ENCODE measurements at regions not wholly inside any gene's neighbourhood (a gene's known extent, or its start where the extent isn't known, plus 50 kb on each side); places are given as distances from the start of the nearest gene placed in this dataset.
A peak's percentile ranks its signal among the peaks of the same experiment; 100 is the strongest.

DNA sequence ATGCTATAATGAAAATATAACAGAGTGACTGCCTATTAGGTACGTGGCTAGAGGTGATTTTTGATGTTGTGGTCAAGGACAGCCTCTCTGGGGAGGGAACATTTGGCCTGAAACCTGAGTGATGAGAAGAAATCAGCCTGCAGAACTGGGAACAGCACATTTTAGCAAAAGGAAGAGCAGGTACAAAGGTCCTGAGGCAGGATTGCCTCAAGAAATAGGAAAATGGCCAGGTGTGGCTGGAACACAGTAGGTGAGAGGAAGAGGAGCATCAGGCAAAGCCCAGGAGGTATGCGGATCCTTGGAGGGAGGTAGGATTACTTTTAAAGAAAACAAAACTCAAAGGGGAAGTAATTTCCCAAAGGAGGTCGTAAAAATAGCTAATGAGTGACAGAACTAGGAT lies 582.9 kb downstream of the MED13L start:
- Histone ChIP-seq H3K9me3 (replicated peaks in 1 of 11) (no peaks in the 10 kb centered on the region), H3K27me3 (no peaks in the 10 kb centered on the region), H3K9ac (no peak overlapping the region), H3K4me2 (no peak overlapping the region), H3K27ac (no peak overlapping the region), H3K36me3 (no peaks in the 10 kb centered on the region), H4K20me1 (no peaks in the 10 kb centered on the region), H3K4me3 (no peak overlapping the region), H3K4me1 (no peaks in the 10 kb centered on the region)
- no peak for TF ChIP-seq Cebpa-rat (IDR thresholded peaks at IDR 0.05)

DNA sequence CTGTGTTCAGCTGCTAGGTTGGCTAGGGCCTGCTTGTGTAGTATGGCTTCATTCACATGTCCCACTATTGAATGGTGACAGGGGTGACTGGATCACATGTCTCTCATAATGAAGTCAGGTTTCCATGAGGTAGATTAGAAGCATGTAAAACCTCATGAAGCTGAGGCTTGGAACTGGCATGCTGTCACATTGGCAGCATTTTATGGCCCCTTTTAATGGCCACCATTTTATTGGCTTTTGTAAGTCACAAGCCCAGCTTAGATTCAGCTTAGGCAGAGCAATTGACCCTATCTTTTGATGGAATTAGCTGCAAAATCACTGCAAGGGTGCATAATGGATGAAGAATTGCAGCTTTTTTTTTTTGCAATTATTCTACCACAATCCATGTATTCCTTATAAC lies 583.5 kb downstream of the MED13L start:
- Histone ChIP-seq H3K4me2 (no peak overlapping the region), H3K9me3 (replicated peaks in 1 of 11) (no peaks in the 10 kb centered on the region), H3K4me1 (no peaks in the 10 kb centered on the region), H4K20me1 (no peaks in the 10 kb centered on the region), H3K27ac (no peak overlapping the region), H3K36me3 (no peaks in the 10 kb centered on the region), H3K4me3 (no peak overlapping the region), H3K9ac (no peak overlapping the region), H3K27me3 (no peaks in the 10 kb centered on the region)
- TF ChIP-seq Cebpa-rat (IDR thresholded peaks at IDR 0.05): no peak

DNA sequence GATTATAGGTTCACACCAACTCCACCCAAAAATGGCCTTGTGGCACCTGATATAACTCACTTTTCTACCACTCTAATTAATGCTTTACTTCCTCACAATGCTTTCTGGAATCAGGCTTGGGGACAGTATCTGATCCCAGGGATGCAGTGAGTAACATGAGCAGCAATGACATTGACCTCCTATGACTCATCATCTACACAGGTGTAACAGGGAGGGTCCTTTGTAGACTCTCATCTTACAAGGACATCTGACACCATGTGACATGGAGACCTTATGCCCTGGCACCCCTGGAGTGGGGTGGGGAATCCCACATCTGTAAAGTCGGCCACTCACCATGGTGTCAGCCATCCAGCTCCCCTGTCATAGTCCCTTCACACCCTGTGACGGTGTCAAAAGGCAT lies 586.4 kb downstream of the MED13L start:
- H3K9me3 ChIP-seq (replicated peaks in 1 of 11): no peaks in the 10 kb centered on the region
- no peak overlapping the region for H3K4me2 ChIP-seq
- H3K4me3 ChIP-seq: no peak overlapping the region
- no peak overlapping the region for H3K9ac ChIP-seq
- no peaks in the 10 kb centered on the region for H3K36me3 ChIP-seq
- TF ChIP-seq Cebpa-rat (IDR thresholded peaks at IDR 0.05): no peak
- no peaks in the 10 kb centered on the region for H4K20me1 ChIP-seq
- H3K27ac ChIP-seq: no peak overlapping the region
- H3K27me3 ChIP-seq: no peaks in the 10 kb centered on the region
- no peaks in the 10 kb centered on the region for H3K4me1 ChIP-seq

DNA sequence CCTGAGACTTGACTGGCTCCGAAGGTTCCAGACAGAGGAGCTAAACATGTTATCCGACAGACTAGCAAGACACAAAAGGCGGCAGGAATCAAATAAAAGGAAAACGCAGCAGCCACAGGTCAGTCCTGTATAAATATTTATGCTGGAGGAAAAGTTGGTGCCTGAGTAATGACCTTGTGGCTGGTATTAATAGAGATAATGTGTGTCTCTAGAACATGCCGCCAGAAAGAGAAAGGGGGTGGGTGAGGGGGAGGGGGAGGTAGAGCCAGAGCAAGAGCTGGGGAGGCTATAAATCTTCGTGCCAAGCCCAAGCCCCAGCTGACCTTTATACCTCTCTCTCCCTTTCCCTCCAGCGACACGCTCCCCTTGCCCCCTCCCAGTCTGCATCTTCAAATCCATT lies 590.4 kb downstream of the MED13L start:
- no peak overlapping the region for H3K4me3 ChIP-seq
- H3K4me1 ChIP-seq: no peaks in the 10 kb centered on the region
- no peaks in the 10 kb centered on the region for H3K36me3 ChIP-seq
- no peaks in the 10 kb centered on the region for H3K9me3 ChIP-seq (replicated peaks in 1 of 11)
- H3K9ac ChIP-seq: no peak overlapping the region
- no peaks in the 10 kb centered on the region for H3K27me3 ChIP-seq
- no peak overlapping the region for H3K4me2 ChIP-seq
- H4K20me1 ChIP-seq: no peaks in the 10 kb centered on the region
- TF ChIP-seq Cebpa-rat (IDR thresholded peaks at IDR 0.05): no peak
- no peak overlapping the region for H3K27ac ChIP-seq

DNA sequence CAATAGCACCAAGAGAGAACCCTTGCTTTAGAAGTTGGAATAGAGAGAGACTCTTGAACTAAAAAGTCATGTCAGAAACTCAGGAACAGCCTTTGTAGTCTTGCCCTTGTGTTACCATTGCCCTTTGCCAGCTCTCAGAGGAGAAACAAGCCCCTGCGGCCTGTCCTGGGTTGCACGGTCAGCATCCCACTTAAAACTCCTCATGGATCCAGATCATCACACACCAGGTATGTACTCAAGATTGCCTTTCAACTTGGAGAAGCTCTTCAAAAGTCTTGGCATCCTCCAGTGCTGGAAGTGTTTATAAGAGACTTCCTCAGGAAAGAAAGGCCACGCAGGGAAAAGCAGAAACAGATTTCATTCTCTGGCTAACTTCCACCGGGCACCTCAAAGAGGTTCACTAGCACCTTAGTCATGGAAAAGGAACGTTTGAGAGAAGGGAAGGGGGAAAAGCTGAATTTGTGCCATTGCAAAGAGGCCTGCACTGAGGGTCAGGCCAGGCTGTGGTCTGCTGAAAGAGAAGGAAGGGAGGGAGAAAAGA lies 594.2 kb downstream of the MED13L start:
- no peak for TF ChIP-seq Cebpa-rat (IDR thresholded peaks at IDR 0.05)
- no peak overlapping the region for H3K4me3 ChIP-seq
- no peaks in the 10 kb centered on the region for H3K27me3 ChIP-seq
- no peak overlapping the region for H3K27ac ChIP-seq
- H4K20me1 ChIP-seq: no peaks in the 10 kb centered on the region
- no peaks in the 10 kb centered on the region for H3K4me1 ChIP-seq
- H3K36me3 ChIP-seq: no peaks in the 10 kb centered on the region
- no peak overlapping the region for H3K9ac ChIP-seq
- no peak overlapping the region for H3K4me2 ChIP-seq
- H3K9me3 ChIP-seq (replicated peaks in 1 of 11): peaks cover 11 to 22% (median 17%) of the 10 kb centered on the region in 11 experiments; a peak in 19 of 22 replicates

DNA sequence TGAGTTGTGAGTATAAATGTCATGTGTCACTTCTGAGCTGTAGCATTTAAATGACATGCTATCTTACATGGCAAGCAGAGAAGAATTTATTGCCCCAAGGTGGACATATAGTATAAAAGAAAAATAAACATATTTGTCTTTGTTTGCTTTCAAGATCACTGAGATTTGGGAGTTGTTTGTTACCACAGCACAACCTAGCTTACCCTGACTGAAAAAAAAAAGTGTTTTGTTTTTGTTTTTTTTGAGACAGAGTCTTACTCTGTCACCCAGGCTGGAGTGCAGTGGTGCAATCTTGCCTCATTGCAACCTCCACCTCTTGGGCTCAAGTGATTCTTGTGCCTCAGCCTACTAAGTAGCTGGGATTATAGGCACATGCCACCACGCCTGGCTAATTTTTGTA lies 596.5 kb downstream of the MED13L start:
- Histone ChIP-seq H3K27me3 (no peaks in the 10 kb centered on the region), H3K4me1 (no peaks in the 10 kb centered on the region), H3K9ac (no peak overlapping the region), H3K27ac (no peak overlapping the region), H3K4me3 (no peak overlapping the region), H3K4me2 (no peak overlapping the region), H3K36me3 (no peaks in the 10 kb centered on the region), H3K9me3 (replicated peaks in 1 of 11) (peaks cover 11 to 22% (median 18%) of the 10 kb centered on the region in 11 experiments; a peak in 19 of 22 replicates), H4K20me1 (no peaks in the 10 kb centered on the region)
- no peak for TF ChIP-seq Cebpa-rat (IDR thresholded peaks at IDR 0.05)

DNA sequence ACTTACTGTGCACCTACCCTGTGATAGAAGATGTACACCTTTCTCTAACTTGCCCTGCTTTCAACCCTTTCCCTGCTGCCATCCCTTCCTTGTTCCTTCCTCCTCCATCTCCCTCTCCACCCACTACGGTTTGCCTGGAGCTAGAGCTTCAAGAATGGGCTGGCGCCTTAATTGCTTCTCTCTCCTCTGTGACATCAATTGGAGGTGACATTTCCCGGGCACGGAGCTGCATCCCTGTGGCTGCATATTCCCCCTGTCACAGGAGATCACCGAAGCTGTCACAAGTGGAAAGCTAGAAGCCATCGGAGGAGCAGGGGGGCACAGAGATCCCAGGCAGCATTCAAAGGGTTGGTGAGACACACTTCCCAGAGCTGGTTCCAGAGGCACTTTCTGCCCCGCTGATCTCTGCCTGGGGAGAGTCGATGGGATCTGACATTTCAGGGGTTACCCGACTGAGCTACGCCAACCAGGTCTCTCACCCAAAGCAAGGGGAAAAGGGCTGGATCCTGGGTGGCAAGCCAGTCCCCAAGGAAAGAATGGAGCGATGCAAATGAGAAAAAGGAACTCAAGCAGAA lies 604.9 kb downstream of the MED13L start:
- Histone ChIP-seq H3K27me3 (no peaks in the 10 kb centered on the region), H3K27ac (no peak overlapping the region), H3K4me2 (peak overlapping the region in 9 of 11 experiments; percentile 3 to 66 (median 53); a peak in 17 of 22 replicates), H3K36me3 (no peaks in the 10 kb centered on the region), H4K20me1 (no peaks in the 10 kb centered on the region), H3K9ac (no peak overlapping the region), H3K9me3 (replicated peaks in 1 of 11) (no peaks in the 10 kb centered on the region), H3K4me1 (peaks cover 0 to 39% (median 23%) of the 10 kb centered on the region in 10 experiments; a peak in 16 of 20 replicates), H3K4me3 (no peak overlapping the region)
- no peak for TF ChIP-seq Cebpa-rat (IDR thresholded peaks at IDR 0.05)

DNA sequence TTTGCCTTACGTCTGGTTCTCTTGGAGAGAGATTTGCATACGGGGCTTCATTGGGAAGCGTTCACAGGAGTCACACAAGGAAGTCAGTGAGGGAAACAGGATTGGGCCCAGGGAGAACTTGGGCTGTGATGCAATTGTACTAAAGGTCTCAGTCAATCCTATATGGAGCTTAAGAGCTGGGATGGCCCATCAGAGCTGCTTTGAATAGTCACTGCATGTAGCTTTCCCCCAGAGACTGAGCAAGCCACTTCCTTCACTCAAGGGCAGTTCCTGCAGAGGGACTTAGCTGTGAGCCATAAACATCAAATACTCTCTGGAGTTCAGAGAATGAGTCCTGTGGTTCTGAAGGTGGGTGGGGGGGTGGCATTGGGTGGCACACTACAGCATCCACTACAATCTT lies 605.4 kb downstream of the MED13L start:
- no peaks in the 10 kb centered on the region for H3K27me3 ChIP-seq
- H3K27ac ChIP-seq: no peak overlapping the region
- H3K4me2 ChIP-seq: peak overlapping the region in 9 of 11 experiments; percentile 3 to 66 (median 53); a peak in 17 of 22 replicates
- H4K20me1 ChIP-seq: no peaks in the 10 kb centered on the region
- no peak overlapping the region for H3K9ac ChIP-seq
- no peaks in the 10 kb centered on the region for H3K36me3 ChIP-seq
- no peaks in the 10 kb centered on the region for H3K9me3 ChIP-seq (replicated peaks in 1 of 11)
- H3K4me1 ChIP-seq: peaks cover 0 to 39% (median 23%) of the 10 kb centered on the region in 10 experiments; a peak in 16 of 20 replicates
- no peak overlapping the region for H3K4me3 ChIP-seq
- TF ChIP-seq Cebpa-rat (IDR thresholded peaks at IDR 0.05): no peak

DNA sequence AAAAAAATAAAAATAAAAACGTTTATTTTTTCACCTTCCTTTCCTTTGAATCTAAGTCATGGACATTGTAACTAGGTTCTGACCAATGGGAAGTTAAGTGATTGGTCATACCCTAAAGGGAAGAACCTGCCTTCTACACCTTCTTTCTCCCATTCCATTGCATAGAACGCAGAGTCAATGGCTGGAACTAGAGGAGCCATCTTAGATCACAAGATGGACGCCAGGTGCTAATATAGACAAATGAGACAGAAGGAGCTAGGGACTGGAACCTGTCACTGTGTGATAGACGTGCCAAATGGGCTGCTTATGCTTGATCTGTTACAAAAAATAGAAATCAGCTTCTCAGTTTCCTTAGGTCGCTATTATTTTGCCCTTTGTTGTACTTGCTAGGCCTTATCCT lies 606.6 kb downstream of the MED13L start:
- H3K4me2 ChIP-seq: peak overlapping the region in 3 of 11 experiments; percentile 61 to 66 (median 66); a peak in 4 of 22 replicates
- H3K4me3 ChIP-seq: no peak overlapping the region
- H4K20me1 ChIP-seq: no peaks in the 10 kb centered on the region
- peaks cover 0 to 39% (median 23%) of the 10 kb centered on the region in 10 experiments; a peak in 16 of 20 replicates for H3K4me1 ChIP-seq
- H3K27ac ChIP-seq: no peak overlapping the region
- no peak for TF ChIP-seq Cebpa-rat (IDR thresholded peaks at IDR 0.05)
- no peaks in the 10 kb centered on the region for H3K27me3 ChIP-seq
- no peaks in the 10 kb centered on the region for H3K36me3 ChIP-seq
- H3K9ac ChIP-seq: no peak overlapping the region
- H3K9me3 ChIP-seq (replicated peaks in 1 of 11): no peaks in the 10 kb centered on the region

DNA sequence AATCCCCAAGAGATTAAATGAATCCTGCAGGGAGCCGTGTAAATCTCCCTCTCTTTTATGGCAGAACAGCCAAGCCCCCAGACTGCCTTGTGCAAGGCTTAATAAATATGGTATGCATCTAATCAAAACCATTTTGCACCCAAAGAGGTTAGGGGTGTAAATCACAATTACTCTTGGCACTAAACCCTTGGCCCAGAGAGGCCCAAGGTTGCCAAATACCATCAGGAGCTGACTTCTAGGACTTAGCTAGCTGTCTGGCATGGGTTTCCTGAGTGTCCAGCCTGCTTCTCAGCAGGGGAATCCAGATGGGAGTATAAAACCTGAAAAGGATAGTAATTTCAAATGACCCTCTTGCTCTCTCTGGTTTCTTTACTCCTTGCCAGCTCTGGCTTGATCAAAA lies 610.4 kb downstream of the MED13L start:
- H3K27me3 ChIP-seq: no peaks in the 10 kb centered on the region
- H3K27ac ChIP-seq: no peak overlapping the region
- no peak overlapping the region for H3K4me2 ChIP-seq
- no peak for TF ChIP-seq Cebpa-rat (IDR thresholded peaks at IDR 0.05)
- H4K20me1 ChIP-seq: no peaks in the 10 kb centered on the region
- no peaks in the 10 kb centered on the region for H3K36me3 ChIP-seq
- no peak overlapping the region for H3K4me3 ChIP-seq
- H3K4me1 ChIP-seq: peaks cover 0 to 12% (median 8%) of the 10 kb centered on the region in 10 experiments; a peak in 16 of 20 replicates
- no peaks in the 10 kb centered on the region for H3K9me3 ChIP-seq (replicated peaks in 1 of 11)
- H3K9ac ChIP-seq: no peak overlapping the region

Measured in BLaER1 treated with 17β-estradiol and CSF1 and Interleukin-3, amounts not matched to agents 10 nM and 100 nM (cell line).